ENCODE measurements at regions not wholly inside any gene's neighbourhood (a gene's known extent, or its start where the extent isn't known, plus 50 kb on each side); places are given as distances from the start of the nearest gene placed in this dataset.
"Not testable (repeated sequence)": the region's sequence is repeated elsewhere in the genome, so short reads cannot be mapped to it uniquely, and the experiment has no call there.

- H3K36me3 ChIP-seq (ENCODE audit: control insufficient read depth in 2 of 2, insufficient read depth in 2 of 2, low read length in 1 of 2); H3K9me3 ChIP-seq (ENCODE audit: control insufficient read depth in 2 of 2, insufficient read depth in 1 of 2, low read depth in 1 of 2, low read length in 1 of 2); H3K27ac ChIP-seq (ENCODE audit: low read depth in 2 of 2, low read length in 1 of 2); H3K4me1 ChIP-seq (ENCODE audit: control insufficient read depth in 2 of 2, insufficient read depth in 2 of 2, low read length in 1 of 2); H3K27me3 ChIP-seq (ENCODE audit: control insufficient read depth in 1 of 2, insufficient read depth in 2 of 2, low read length in 2 of 2); H3K4me3 ChIP-seq (ENCODE audit: low read depth in 1 of 2, low read length in 2 of 2): not testable (repeated sequence)
- WGBS, 2 donors = 36 to 40% methylated on average over 3 of the region's 3 CpGs
Measured at GRCh38 chr10:77722956-77723355, 85.3 kb upstream of the KCNMA1 start.

- WGBS, 2 donors = 92 to 93% methylated on average over 3 of the region's 3 CpGs
- Histone ChIP-seq H3K27ac (ENCODE audit: low read depth in 2 of 2, low read length in 1 of 2) (no peak overlapping the region), H3K4me3 (ENCODE audit: low read depth in 1 of 2, low read length in 2 of 2) (no peak overlapping the region), H3K36me3 (ENCODE audit: control insufficient read depth in 2 of 2, insufficient read depth in 2 of 2, low read length in 1 of 2) (no peaks in the 10 kb centered on the region), H3K4me1 (ENCODE audit: control insufficient read depth in 2 of 2, insufficient read depth in 2 of 2, low read length in 1 of 2) (no peaks in the 10 kb centered on the region), H3K9me3 (ENCODE audit: control insufficient read depth in 2 of 2, insufficient read depth in 1 of 2, low read depth in 1 of 2, low read length in 1 of 2) (no peaks in the 10 kb centered on the region), H3K27me3 (ENCODE audit: control insufficient read depth in 1 of 2, insufficient read depth in 2 of 2, low read length in 2 of 2) (no peaks in the 10 kb centered on the region)
Measured at GRCh38 chr10:77721815-77722214, 84.2 kb upstream of the KCNMA1 start.

- H3K4me3 ChIP-seq (ENCODE audit: low read depth in 1 of 2, low read length in 2 of 2) = no peak overlapping the region
- H3K27ac ChIP-seq (ENCODE audit: low read depth in 2 of 2, low read length in 1 of 2) = no peak overlapping the region
- H3K36me3 ChIP-seq (ENCODE audit: control insufficient read depth in 2 of 2, insufficient read depth in 2 of 2, low read length in 1 of 2) = no peaks in the 10 kb centered on the region
- H3K4me1 ChIP-seq (ENCODE audit: control insufficient read depth in 2 of 2, insufficient read depth in 2 of 2, low read length in 1 of 2) = no peaks in the 10 kb centered on the region
- WGBS, 2 donors = 72 to 80% methylated on average over 2 of the region's 2 CpGs
- no peaks in the 10 kb centered on the region for H3K9me3 ChIP-seq (ENCODE audit: control insufficient read depth in 2 of 2, insufficient read depth in 1 of 2, low read depth in 1 of 2, low read length in 1 of 2)
- H3K27me3 ChIP-seq (ENCODE audit: control insufficient read depth in 1 of 2, insufficient read depth in 2 of 2, low read length in 2 of 2) = no peaks in the 10 kb centered on the region
Measured at GRCh38 chr10:77718957-77719356, 81.3 kb upstream of the KCNMA1 start.

GRCh38 chr10:77718312-77718711 lies 80.7 kb upstream of the KCNMA1 start:
- H3K9me3 ChIP-seq (ENCODE audit: control insufficient read depth in 2 of 2, insufficient read depth in 1 of 2, low read depth in 1 of 2, low read length in 1 of 2); H3K27me3 ChIP-seq (ENCODE audit: control insufficient read depth in 1 of 2, insufficient read depth in 2 of 2, low read length in 2 of 2); H3K36me3 ChIP-seq (ENCODE audit: control insufficient read depth in 2 of 2, insufficient read depth in 2 of 2, low read length in 1 of 2); H3K4me1 ChIP-seq (ENCODE audit: control insufficient read depth in 2 of 2, insufficient read depth in 2 of 2, low read length in 1 of 2); H3K4me3 ChIP-seq (ENCODE audit: low read depth in 1 of 2, low read length in 2 of 2); H3K27ac ChIP-seq (ENCODE audit: low read depth in 2 of 2, low read length in 1 of 2): not testable (repeated sequence)
- 63 to 72% methylated on average over 6 of the region's 6 CpGs for WGBS, 2 donors

GRCh38 chr10:77717336-77717735 lies 79.7 kb upstream of the KCNMA1 start:
- WGBS, 2 donors = 49 to 58% methylated on average over 3 of the region's 3 CpGs
- Histone ChIP-seq H3K9me3 (ENCODE audit: control insufficient read depth in 2 of 2, insufficient read depth in 1 of 2, low read depth in 1 of 2, low read length in 1 of 2) (no peaks in the 10 kb centered on the region), H3K4me1 (ENCODE audit: control insufficient read depth in 2 of 2, insufficient read depth in 2 of 2, low read length in 1 of 2) (no peaks in the 10 kb centered on the region)

GRCh38 chr10:77716458-77717317 lies 79.1 kb upstream of the KCNMA1 start:
- WGBS, 2 donors = 75 to 76% methylated on average over 13 of the region's 13 CpGs
- Histone ChIP-seq H3K27me3 (ENCODE audit: control insufficient read depth in 1 of 2, insufficient read depth in 2 of 2, low read length in 2 of 2) (no peaks in the 10 kb centered on the region), H3K4me3 (ENCODE audit: low read depth in 1 of 2, low read length in 2 of 2) (no peak overlapping the region), H3K36me3 (ENCODE audit: control insufficient read depth in 2 of 2, insufficient read depth in 2 of 2, low read length in 1 of 2) (no peaks in the 10 kb centered on the region), H3K9me3 (ENCODE audit: control insufficient read depth in 2 of 2, insufficient read depth in 1 of 2, low read depth in 1 of 2, low read length in 1 of 2) (no peaks in the 10 kb centered on the region), H3K4me1 (ENCODE audit: control insufficient read depth in 2 of 2, insufficient read depth in 2 of 2, low read length in 1 of 2) (no peaks in the 10 kb centered on the region), H3K27ac (ENCODE audit: low read depth in 2 of 2, low read length in 1 of 2) (no peak overlapping the region)

More at GRCh38 chr10:77717336-77717735, 79.7 kb upstream of the KCNMA1 start:
- H3K27me3 ChIP-seq (ENCODE audit: control insufficient read depth in 1 of 2, insufficient read depth in 2 of 2, low read length in 2 of 2) = no peaks in the 10 kb centered on the region
- no peak overlapping the region for H3K4me3 ChIP-seq (ENCODE audit: low read depth in 1 of 2, low read length in 2 of 2)
- H3K27ac ChIP-seq (ENCODE audit: low read depth in 2 of 2, low read length in 1 of 2) = no peak overlapping the region
- no peaks in the 10 kb centered on the region for H3K36me3 ChIP-seq (ENCODE audit: control insufficient read depth in 2 of 2, insufficient read depth in 2 of 2, low read length in 1 of 2)

- no peaks in the 10 kb centered on the region for H3K36me3 ChIP-seq (ENCODE audit: control insufficient read depth in 2 of 2, insufficient read depth in 2 of 2, low read length in 1 of 2)
- no peak overlapping the region for H3K27ac ChIP-seq (ENCODE audit: low read depth in 2 of 2, low read length in 1 of 2)
- 86 to 88% methylated on average over 1 of the region's 1 CpG for WGBS, 2 donors
- no peaks in the 10 kb centered on the region for H3K4me1 ChIP-seq (ENCODE audit: control insufficient read depth in 2 of 2, insufficient read depth in 2 of 2, low read length in 1 of 2)
- no peak overlapping the region for H3K4me3 ChIP-seq (ENCODE audit: low read depth in 1 of 2, low read length in 2 of 2)
- no peaks in the 10 kb centered on the region for H3K27me3 ChIP-seq (ENCODE audit: control insufficient read depth in 1 of 2, insufficient read depth in 2 of 2, low read length in 2 of 2)
- no peaks in the 10 kb centered on the region for H3K9me3 ChIP-seq (ENCODE audit: control insufficient read depth in 2 of 2, insufficient read depth in 1 of 2, low read depth in 1 of 2, low read length in 1 of 2)
Measured at GRCh38 chr10:77715536-77715935, 77.9 kb upstream of the KCNMA1 start.

GRCh38 chr10:77715088-77715487 lies 77.5 kb upstream of the KCNMA1 start:
- no peaks in the 10 kb centered on the region for H3K4me1 ChIP-seq (ENCODE audit: control insufficient read depth in 2 of 2, insufficient read depth in 2 of 2, low read length in 1 of 2)
- no peak overlapping the region for H3K27ac ChIP-seq (ENCODE audit: low read depth in 2 of 2, low read length in 1 of 2)
- H3K4me3 ChIP-seq (ENCODE audit: low read depth in 1 of 2, low read length in 2 of 2) = no peak overlapping the region
- H3K9me3 ChIP-seq (ENCODE audit: control insufficient read depth in 2 of 2, insufficient read depth in 1 of 2, low read depth in 1 of 2, low read length in 1 of 2) = no peaks in the 10 kb centered on the region
- H3K27me3 ChIP-seq (ENCODE audit: control insufficient read depth in 1 of 2, insufficient read depth in 2 of 2, low read length in 2 of 2) = no peaks in the 10 kb centered on the region
- 64 to 81% methylated on average over 3 of the region's 3 CpGs for WGBS, 2 donors
- H3K36me3 ChIP-seq (ENCODE audit: control insufficient read depth in 2 of 2, insufficient read depth in 2 of 2, low read length in 1 of 2) = no peaks in the 10 kb centered on the region

GRCh38 chr10:77713521-77714280 lies 76.1 kb upstream of the KCNMA1 start:
- Histone ChIP-seq H3K4me1 (ENCODE audit: control insufficient read depth in 2 of 2, insufficient read depth in 2 of 2, low read length in 1 of 2) (no peaks in the 10 kb centered on the region), H3K9me3 (ENCODE audit: control insufficient read depth in 2 of 2, insufficient read depth in 1 of 2, low read depth in 1 of 2, low read length in 1 of 2) (no peaks in the 10 kb centered on the region), H3K27ac (ENCODE audit: low read depth in 2 of 2, low read length in 1 of 2) (no peak overlapping the region), H3K27me3 (ENCODE audit: control insufficient read depth in 1 of 2, insufficient read depth in 2 of 2, low read length in 2 of 2) (no peaks in the 10 kb centered on the region), H3K4me3 (ENCODE audit: low read depth in 1 of 2, low read length in 2 of 2) (no peak overlapping the region), H3K36me3 (ENCODE audit: control insufficient read depth in 2 of 2, insufficient read depth in 2 of 2, low read length in 1 of 2) (no peaks in the 10 kb centered on the region)
- WGBS, 2 donors = 71 to 73% methylated on average over 14 of the region's 14 CpGs

Data from esophagus (tissue), 2 donors.